ENCODE measurements at regions not wholly inside any gene's neighbourhood (a gene's known extent, or its start where the extent isn't known, plus 50 kb on each side); places are given as distances from the start of the nearest gene placed in this dataset.

DNA sequence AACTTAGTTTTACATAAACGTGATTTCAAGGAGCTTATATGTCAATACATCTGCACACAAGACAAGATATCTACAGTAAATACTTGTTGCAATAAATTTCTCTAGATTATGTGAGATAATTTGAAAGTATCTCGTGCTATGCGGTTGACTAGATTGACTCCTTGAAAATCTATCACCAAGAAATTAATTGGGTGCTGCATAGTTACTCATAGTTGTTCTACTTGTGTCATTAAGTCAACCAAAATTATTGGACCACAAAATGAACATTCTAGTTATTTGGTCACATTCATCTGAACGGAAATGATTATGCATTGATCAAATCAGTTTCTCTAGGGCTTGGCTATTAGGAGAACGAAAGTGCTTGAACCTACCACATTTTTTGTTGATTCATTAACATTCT lies 2291.5 kb downstream of the PCDH9 start:
- Histone ChIP-seq H2AFZ (ENCODE audit: low read length) (no peak overlapping the region), H3K79me2 (ENCODE audit: low read length) (no peaks in the 10 kb centered on the region), H3K4me3 (ENCODE audit: low read length) (no peak overlapping the region), H3K4me1 (ENCODE audit: low read length) (no peaks in the 10 kb centered on the region), H4K20me1 (ENCODE audit: insufficient read depth, low read length) (no peaks in the 10 kb centered on the region), H3K4me2 (ENCODE audit: low read depth, low read length) (no peak overlapping the region), H3F3A (ENCODE audit: insufficient read depth, low read length) (no peaks in the 10 kb centered on the region), H3K9me3 (replicated peaks; ENCODE audit: insufficient read depth, low read length) (no peaks in the 10 kb centered on the region), H3K36me3 (replicated peaks; ENCODE audit: insufficient read depth, low read length) (no peaks in the 10 kb centered on the region), H3K9me2 (replicated peaks; ENCODE audit: insufficient read depth, low read length) (no peaks in the 10 kb centered on the region), H3K9ac (ENCODE audit: low read length) (no peak overlapping the region), H3K27ac (ENCODE audit: low read length) (no peak overlapping the region), H3K27me3 (replicated peaks; ENCODE audit: insufficient read depth, low read length) (no peaks in the 10 kb centered on the region)
- TF ChIP-seq EZH2phosphoT487 (IDR thresholded peaks at IDR 0.05; ENCODE audit: low read length) (no peak), EZH2 (optimal IDR thresholded peaks at IDR 0.05; ENCODE audit: low read depth, low read length) (no peak)
- TF ChIP-seq, protein P1, sequence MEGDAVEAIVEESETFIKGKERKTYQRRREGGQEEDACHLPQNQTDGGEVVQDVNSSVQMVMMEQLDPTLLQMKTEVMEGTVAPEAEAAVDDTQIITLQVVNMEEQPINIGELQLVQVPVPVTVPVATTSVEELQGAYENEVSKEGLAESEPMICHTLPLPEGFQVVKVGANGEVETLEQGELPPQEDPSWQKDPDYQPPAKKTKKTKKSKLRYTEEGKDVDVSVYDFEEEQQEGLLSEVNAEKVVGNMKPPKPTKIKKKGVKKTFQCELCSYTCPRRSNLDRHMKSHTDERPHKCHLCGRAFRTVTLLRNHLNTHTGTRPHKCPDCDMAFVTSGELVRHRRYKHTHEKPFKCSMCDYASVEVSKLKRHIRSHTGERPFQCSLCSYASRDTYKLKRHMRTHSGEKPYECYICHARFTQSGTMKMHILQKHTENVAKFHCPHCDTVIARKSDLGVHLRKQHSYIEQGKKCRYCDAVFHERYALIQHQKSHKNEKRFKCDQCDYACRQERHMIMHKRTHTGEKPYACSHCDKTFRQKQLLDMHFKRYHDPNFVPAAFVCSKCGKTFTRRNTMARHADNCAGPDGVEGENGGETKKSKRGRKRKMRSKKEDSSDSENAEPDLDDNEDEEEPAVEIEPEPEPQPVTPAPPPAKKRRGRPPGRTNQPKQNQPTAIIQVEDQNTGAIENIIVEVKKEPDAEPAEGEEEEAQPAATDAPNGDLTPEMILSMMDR (IDR thresholded peaks at IDR 0.05; ENCODE audit: low read length) = no peak
- DNase-seq = no peak

DNA sequence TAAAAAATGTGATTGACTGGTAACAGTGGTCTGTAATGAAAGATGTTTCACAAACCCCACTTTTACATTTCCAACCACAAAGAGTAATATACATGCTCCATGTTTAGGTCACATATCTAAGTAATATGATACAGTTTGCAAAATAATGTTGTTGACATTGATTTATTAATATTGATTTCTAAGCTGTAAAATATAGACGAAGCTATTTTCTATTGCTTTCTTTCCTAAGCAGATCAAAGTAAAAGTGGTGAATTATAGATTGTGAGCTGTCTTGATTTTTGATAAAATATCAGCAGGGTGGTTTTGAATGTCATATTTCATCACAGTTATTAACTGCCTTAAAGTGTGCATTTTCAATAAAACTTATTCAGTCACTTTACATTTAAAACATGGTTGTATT lies 2292.8 kb downstream of the PCDH9 start:
- H3K36me3 ChIP-seq (replicated peaks; ENCODE audit: insufficient read depth, low read length) = no peaks in the 10 kb centered on the region
- no peaks in the 10 kb centered on the region for H3K9me2 ChIP-seq (replicated peaks; ENCODE audit: insufficient read depth, low read length)
- H3K27ac ChIP-seq (ENCODE audit: low read length) = no peak overlapping the region
- H3K4me3 ChIP-seq (ENCODE audit: low read length) = no peak overlapping the region
- H3K27me3 ChIP-seq (replicated peaks; ENCODE audit: insufficient read depth, low read length) = no peaks in the 10 kb centered on the region
- no peaks in the 10 kb centered on the region for H3K79me2 ChIP-seq (ENCODE audit: low read length)
- no peaks in the 10 kb centered on the region for H3K4me1 ChIP-seq (ENCODE audit: low read length)
- no peak overlapping the region for H3K9ac ChIP-seq (ENCODE audit: low read length)
- no peak for TF ChIP-seq EZH2 (optimal IDR thresholded peaks at IDR 0.05; ENCODE audit: low read depth, low read length)
- TF ChIP-seq EZH2phosphoT487 (IDR thresholded peaks at IDR 0.05; ENCODE audit: low read length) = no peak
- TF ChIP-seq, protein P1 (IDR thresholded peaks at IDR 0.05; ENCODE audit: low read length) = no peak
- H3K9me3 ChIP-seq (replicated peaks; ENCODE audit: insufficient read depth, low read length) = no peaks in the 10 kb centered on the region
- H3K4me2 ChIP-seq (ENCODE audit: low read depth, low read length) = no peak overlapping the region
- H4K20me1 ChIP-seq (ENCODE audit: insufficient read depth, low read length) = no peaks in the 10 kb centered on the region
- DNase-seq = no peak
- no peaks in the 10 kb centered on the region for H3F3A ChIP-seq (ENCODE audit: insufficient read depth, low read length)
- no peak overlapping the region for H2AFZ ChIP-seq (ENCODE audit: low read length)

DNA sequence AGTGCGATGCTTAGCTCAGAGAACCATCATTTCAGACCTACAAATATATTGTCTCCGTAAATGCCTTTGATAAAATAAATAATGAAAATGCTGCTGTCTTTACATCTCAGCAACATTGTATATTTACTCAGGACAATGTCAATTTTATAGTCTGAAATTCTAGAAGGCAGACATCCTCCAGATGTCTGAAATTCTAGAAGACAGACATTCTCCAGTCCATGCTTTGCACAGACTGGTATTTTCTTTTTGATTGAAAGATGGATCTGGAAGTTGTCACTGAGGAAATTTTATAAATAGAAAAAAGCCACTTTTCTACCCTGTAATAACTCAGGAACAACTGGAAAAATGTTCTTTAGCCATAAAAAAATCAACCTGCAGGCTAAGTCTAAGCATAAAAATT lies 2293.3 kb downstream of the PCDH9 start:
- no peak for DNase-seq

More for the DNA sequence above, 2293.3 kb downstream of the PCDH9 start:
- Histone ChIP-seq H3K9ac (ENCODE audit: low read length) (no peak overlapping the region), H3K4me2 (ENCODE audit: low read depth, low read length) (no peak overlapping the region), H3K9me2 (replicated peaks; ENCODE audit: insufficient read depth, low read length) (no peaks in the 10 kb centered on the region), H2AFZ (ENCODE audit: low read length) (no peak overlapping the region), H4K20me1 (ENCODE audit: insufficient read depth, low read length) (no peaks in the 10 kb centered on the region), H3K27me3 (replicated peaks; ENCODE audit: insufficient read depth, low read length) (no peaks in the 10 kb centered on the region), H3K4me1 (ENCODE audit: low read length) (no peaks in the 10 kb centered on the region), H3K4me3 (ENCODE audit: low read length) (no peak overlapping the region), H3K79me2 (ENCODE audit: low read length) (no peaks in the 10 kb centered on the region), H3K36me3 (replicated peaks; ENCODE audit: insufficient read depth, low read length) (no peaks in the 10 kb centered on the region), H3K27ac (ENCODE audit: low read length) (no peak overlapping the region), H3K9me3 (replicated peaks; ENCODE audit: insufficient read depth, low read length) (no peaks in the 10 kb centered on the region), H3F3A (ENCODE audit: insufficient read depth, low read length) (no peaks in the 10 kb centered on the region)
- TF ChIP-seq EZH2phosphoT487 (IDR thresholded peaks at IDR 0.05; ENCODE audit: low read length) (no peak), EZH2 (optimal IDR thresholded peaks at IDR 0.05; ENCODE audit: low read depth, low read length) (no peak)
- TF ChIP-seq, protein P1 (IDR thresholded peaks at IDR 0.05; ENCODE audit: low read length) = no peak

Measured in MM.1S (cell line).